ENCODE measurements at regions not wholly inside any gene's neighbourhood (a gene's known extent, or its start where the extent isn't known, plus 50 kb on each side); places are given as distances from the start of the nearest gene placed in this dataset.

- Mint-ChIP-seq H3K4me3 (no peak overlapping the region), H3K4me1 (no peaks in the 10 kb centered on the region), H3K36me3 (no peaks in the 10 kb centered on the region), H3K9me3 (peaks cover 5 to 8% (median 6%) of the 10 kb centered on the region in 3 donors), H3K27ac (no peak overlapping the region), H3K27me3 (no peaks in the 10 kb centered on the region)
Observed at GRCh38 chr7:8985255-8985654, 551.8 kb downstream of the NXPH1 start.

GRCh38 chr7:8988267-8988666, 554.9 kb downstream of the NXPH1 start:
- Mint-ChIP-seq H3K9me3 (peaks cover 2 to 8% (median 3%) of the 10 kb centered on the region in 3 donors), H3K4me1 (no peaks in the 10 kb centered on the region), H3K4me3 (no peak overlapping the region), H3K36me3 (no peaks in the 10 kb centered on the region), H3K27me3 (no peaks in the 10 kb centered on the region), H3K27ac (no peak overlapping the region)

- Mint-ChIP-seq H3K9me3 (peaks cover 2 to 11% (median 2%) of the 10 kb centered on the region in 3 donors), H3K4me1 (no peaks in the 10 kb centered on the region), H3K36me3 (no peaks in the 10 kb centered on the region), H3K27ac (no peak overlapping the region), H3K27me3 (no peaks in the 10 kb centered on the region), H3K4me3 (no peak overlapping the region)
Observed at GRCh38 chr7:8991159-8991558, 557.8 kb downstream of the NXPH1 start.

GRCh38 chr7:8998762-8999161, 565.4 kb downstream of the NXPH1 start:
- no peaks in the 10 kb centered on the region for H3K27me3 Mint-ChIP-seq
- peaks cover 0 to 16% (median 1%) of the 10 kb centered on the region in 3 donors for H3K9me3 Mint-ChIP-seq
- H3K36me3 Mint-ChIP-seq = no peaks in the 10 kb centered on the region
- no peak overlapping the region for H3K4me3 Mint-ChIP-seq
- no peak overlapping the region for H3K27ac Mint-ChIP-seq
- H3K4me1 Mint-ChIP-seq = no peaks in the 10 kb centered on the region

GRCh38 chr7:9013940-9014339, 580.5 kb downstream of the NXPH1 start:
- Mint-ChIP-seq H3K4me3 (no peak overlapping the region), H3K27me3 (no peaks in the 10 kb centered on the region), H3K4me1 (no peaks in the 10 kb centered on the region), H3K27ac (no peak overlapping the region), H3K9me3 (peaks cover 0 to 9% (median 3%) of the 10 kb centered on the region in 3 donors), H3K36me3 (no peaks in the 10 kb centered on the region)

GRCh38 chr7:9017286-9017685, 583.9 kb downstream of the NXPH1 start:
- Mint-ChIP-seq H3K4me1 (no peaks in the 10 kb centered on the region), H3K4me3 (no peak overlapping the region), H3K27me3 (no peaks in the 10 kb centered on the region), H3K36me3 (no peaks in the 10 kb centered on the region), H3K9me3 (peaks cover 0 to 9% (median 3%) of the 10 kb centered on the region in 3 donors), H3K27ac (no peak overlapping the region)

GRCh38 chr7:9022456-9022855, 589.0 kb downstream of the NXPH1 start:
- Mint-ChIP-seq H3K9me3 (peaks cover 0 to 4% (median 0%) of the 10 kb centered on the region in 3 donors), H3K27ac (no peak overlapping the region), H3K4me3 (no peak overlapping the region), H3K4me1 (no peaks in the 10 kb centered on the region), H3K36me3 (no peaks in the 10 kb centered on the region), H3K27me3 (no peaks in the 10 kb centered on the region)

- Mint-ChIP-seq H3K9me3 (peaks cover 0 to 4% (median 1%) of the 10 kb centered on the region in 3 donors), H3K4me1 (no peaks in the 10 kb centered on the region), H3K27ac (no peak overlapping the region), H3K27me3 (no peaks in the 10 kb centered on the region), H3K36me3 (no peaks in the 10 kb centered on the region), H3K4me3 (no peak overlapping the region)
Observed at GRCh38 chr7:9023675-9024294, 590.4 kb downstream of the NXPH1 start.

- Mint-ChIP-seq H3K4me3 (no peak overlapping the region), H3K36me3 (no peaks in the 10 kb centered on the region), H3K27ac (no peak overlapping the region), H3K27me3 (no peaks in the 10 kb centered on the region), H3K9me3 (peaks cover 0 to 4% (median 1%) of the 10 kb centered on the region in 3 donors), H3K4me1 (no peaks in the 10 kb centered on the region)
Observed at GRCh38 chr7:9026121-9026520, 592.7 kb downstream of the NXPH1 start.

- peaks cover 0 to 4% (median 1%) of the 10 kb centered on the region in 3 donors for H3K9me3 Mint-ChIP-seq
- H3K36me3 Mint-ChIP-seq = no peaks in the 10 kb centered on the region
- no peak overlapping the region for H3K27ac Mint-ChIP-seq
- no peaks in the 10 kb centered on the region for H3K27me3 Mint-ChIP-seq
- H3K4me1 Mint-ChIP-seq = no peaks in the 10 kb centered on the region
- H3K4me3 Mint-ChIP-seq = no peak overlapping the region
Observed at GRCh38 chr7:9028012-9028411, 594.6 kb downstream of the NXPH1 start.

GRCh38 chr7:9029681-9030530, 596.5 kb downstream of the NXPH1 start:
- H3K4me3 Mint-ChIP-seq = no peak overlapping the region
- H3K36me3 Mint-ChIP-seq = no peaks in the 10 kb centered on the region
- no peak overlapping the region for H3K27ac Mint-ChIP-seq
- peaks cover 1 to 4% (median 3%) of the 10 kb centered on the region in 3 donors for H3K9me3 Mint-ChIP-seq
- H3K27me3 Mint-ChIP-seq = no peaks in the 10 kb centered on the region
- H3K4me1 Mint-ChIP-seq = no peaks in the 10 kb centered on the region

GRCh38 chr7:9030976-9031375, 597.6 kb downstream of the NXPH1 start:
- H3K4me1 Mint-ChIP-seq = no peaks in the 10 kb centered on the region
- no peak overlapping the region for H3K27ac Mint-ChIP-seq
- H3K4me3 Mint-ChIP-seq = no peak overlapping the region
- H3K9me3 Mint-ChIP-seq = peaks cover 1 to 4% (median 3%) of the 10 kb centered on the region in 3 donors
- H3K27me3 Mint-ChIP-seq = no peaks in the 10 kb centered on the region
- no peaks in the 10 kb centered on the region for H3K36me3 Mint-ChIP-seq

- Mint-ChIP-seq H3K4me3 (no peak overlapping the region), H3K27ac (no peak overlapping the region), H3K9me3 (peaks cover 1 to 4% (median 3%) of the 10 kb centered on the region in 3 donors), H3K36me3 (no peaks in the 10 kb centered on the region), H3K27me3 (no peaks in the 10 kb centered on the region), H3K4me1 (no peaks in the 10 kb centered on the region)
Observed at GRCh38 chr7:9031386-9031785, 598.0 kb downstream of the NXPH1 start.

GRCh38 chr7:9036080-9036479, 602.7 kb downstream of the NXPH1 start:
- H3K27me3 Mint-ChIP-seq = no peaks in the 10 kb centered on the region
- H3K4me3 Mint-ChIP-seq = no peak overlapping the region
- H3K36me3 Mint-ChIP-seq = no peaks in the 10 kb centered on the region

GRCh38 chr7:9071160-9071762, 637.9 kb downstream of the NXPH1 start:
- H3K4me3 Mint-ChIP-seq = no peak overlapping the region
- H3K9me3 Mint-ChIP-seq = peaks cover 0 to 14% (median 8%) of the 10 kb centered on the region in 3 donors
- no peak overlapping the region for H3K27ac Mint-ChIP-seq
- H3K27me3 Mint-ChIP-seq = no peaks in the 10 kb centered on the region
- H3K36me3 Mint-ChIP-seq = no peaks in the 10 kb centered on the region
- H3K4me1 Mint-ChIP-seq = no peaks in the 10 kb centered on the region

More at GRCh38 chr7:9036080-9036479, 602.7 kb downstream of the NXPH1 start:
- Mint-ChIP-seq H3K27ac (no peak overlapping the region), H3K4me1 (peaks cover 0 to 2% (median 0%) of the 10 kb centered on the region in 3 donors), H3K9me3 (peaks cover 0 to 8% (median 0%) of the 10 kb centered on the region in 3 donors)

All from IgD-negative memory B cell (primary cell).